ENCODE measurements at regions not wholly inside any gene's neighbourhood (a gene's known extent, or its start where the extent isn't known, plus 50 kb on each side); places are given as distances from the start of the nearest gene placed in this dataset.

GRCh38 chr6:147119310-147119709 is 84.9 kb upstream of the STXBP5 start:
- H4K91ac ChIP-seq (ENCODE audit: low read length), result no peak overlapping the region
- no peak overlapping the region for H3K4me2 ChIP-seq (ENCODE audit: low read length, poor library complexity, severe bottlenecking)
- H3K18ac ChIP-seq (ENCODE audit: low read depth in 1 of 2, low read length in 2 of 2), result no peak overlapping the region
- no peak overlapping the region for H2AFZ ChIP-seq (ENCODE audit: low read depth, low read length)
- no peak overlapping the region for H4K8ac ChIP-seq (ENCODE audit: low read length)
- no peaks in the 10 kb centered on the region for H3K27me3 ChIP-seq (ENCODE audit: control insufficient read depth in 1 of 2, insufficient read depth in 1 of 2, low read length in 2 of 2)
- WGBS, result 100% methylated on average over 3 of the region's 4 CpGs
- H3K36me3 ChIP-seq (ENCODE audit: control insufficient read depth in 1 of 2, insufficient read depth in 2 of 2, low read depth in 1 of 2, low read length in 2 of 2), result no peaks in the 10 kb centered on the region
- no peak overlapping the region for H3K27ac ChIP-seq (ENCODE audit: low read length, poor library complexity, severe bottlenecking)
- H3K9ac ChIP-seq (ENCODE audit: low read length), result no peak overlapping the region
- H3K14ac ChIP-seq (ENCODE audit: low read length in 2 of 2), result no peak overlapping the region
- no peak overlapping the region for H3K23ac ChIP-seq (ENCODE audit: low read length in 2 of 2)
- no peaks in the 10 kb centered on the region for H3K4me1 ChIP-seq (ENCODE audit: control insufficient read depth, insufficient read depth, low read depth, low read length)
- DNase-seq, result no peak
- H2BK15ac ChIP-seq (ENCODE audit: low read depth, poor library complexity, severe bottlenecking), result no peak overlapping the region
- H3K9me3 ChIP-seq (ENCODE audit: control insufficient read depth, low read length), result no peaks in the 10 kb centered on the region
- no peak overlapping the region for H2BK12ac ChIP-seq (ENCODE audit: low read length in 2 of 2)
- H3K4ac ChIP-seq (ENCODE audit: low read depth in 1 of 2, low read length in 2 of 2), result no peak overlapping the region
- H2BK120ac ChIP-seq (ENCODE audit: low read depth, low read length), result no peak overlapping the region
- H2AK5ac ChIP-seq (ENCODE audit: low read length, severe bottlenecking), result no peak overlapping the region
- H3K4me3 ChIP-seq (ENCODE audit: insufficient read depth in 1 of 2, low read depth in 1 of 2, low read length in 2 of 2), result no peak overlapping the region
- H3K79me1 ChIP-seq (replicated peaks; ENCODE audit: low read length, poor library complexity, severe bottlenecking), result no peaks in the 10 kb centered on the region
- H2BK5ac ChIP-seq (ENCODE audit: low read depth, low read length, poor library complexity, severe bottlenecking), result no peak overlapping the region

GRCh38 chr6:147122823-147123222 is 81.4 kb upstream of the STXBP5 start:
- Histone ChIP-seq H3K36me3 (ENCODE audit: control insufficient read depth in 1 of 2, insufficient read depth in 2 of 2, low read depth in 1 of 2, low read length in 2 of 2) (no peaks in the 10 kb centered on the region), H3K4me3 (ENCODE audit: insufficient read depth in 1 of 2, low read depth in 1 of 2, low read length in 2 of 2) (no peak overlapping the region), H3K14ac (ENCODE audit: low read length in 2 of 2) (no peak overlapping the region), H3K23ac (ENCODE audit: low read length in 2 of 2) (no peak overlapping the region), H2BK5ac (ENCODE audit: low read depth, low read length, poor library complexity, severe bottlenecking) (no peak overlapping the region), H2BK12ac (ENCODE audit: low read length in 2 of 2) (no peak overlapping the region), H3K18ac (ENCODE audit: low read depth in 1 of 2, low read length in 2 of 2) (no peak overlapping the region), H3K27ac (ENCODE audit: low read length, poor library complexity, severe bottlenecking) (no peak overlapping the region), H3K4me2 (ENCODE audit: low read length, poor library complexity, severe bottlenecking) (no peak overlapping the region), H4K8ac (ENCODE audit: low read length) (no peak overlapping the region), H4K91ac (ENCODE audit: low read length) (no peak overlapping the region), H3K9me3 (ENCODE audit: control insufficient read depth, low read length) (no peaks in the 10 kb centered on the region), H2BK15ac (ENCODE audit: low read depth, poor library complexity, severe bottlenecking) (no peak overlapping the region), H2BK120ac (ENCODE audit: low read depth, low read length) (no peak overlapping the region), H3K27me3 (ENCODE audit: control insufficient read depth in 1 of 2, insufficient read depth in 1 of 2, low read length in 2 of 2) (no peaks in the 10 kb centered on the region), H3K9ac (ENCODE audit: low read length) (no peak overlapping the region), H2AFZ (ENCODE audit: low read depth, low read length) (no peak overlapping the region), H3K4me1 (ENCODE audit: control insufficient read depth, insufficient read depth, low read depth, low read length) (no peaks in the 10 kb centered on the region), H2AK5ac (ENCODE audit: low read length, severe bottlenecking) (no peak overlapping the region), H3K4ac (ENCODE audit: low read depth in 1 of 2, low read length in 2 of 2) (no peak overlapping the region), H3K79me1 (replicated peaks; ENCODE audit: low read length, poor library complexity, severe bottlenecking) (no peaks in the 10 kb centered on the region)
- no CpG with 5 or more reads among the region's 1 CpG for WGBS
- no peak for DNase-seq

- H3K4me2 ChIP-seq (ENCODE audit: low read length, poor library complexity, severe bottlenecking), result no peak overlapping the region
- H3K36me3 ChIP-seq (ENCODE audit: control insufficient read depth in 1 of 2, insufficient read depth in 2 of 2, low read depth in 1 of 2, low read length in 2 of 2), result no peaks in the 10 kb centered on the region
- H3K4ac ChIP-seq (ENCODE audit: low read depth in 1 of 2, low read length in 2 of 2), result no peak overlapping the region
- H3K4me3 ChIP-seq (ENCODE audit: insufficient read depth in 1 of 2, low read depth in 1 of 2, low read length in 2 of 2), result no peak overlapping the region
- peak; percentile 22 for DNase-seq
- WGBS, result 80% methylated on average over 4 of the region's 6 CpGs
- H3K9me3 ChIP-seq (ENCODE audit: control insufficient read depth, low read length), result no peaks in the 10 kb centered on the region
- H2AFZ ChIP-seq (ENCODE audit: low read depth, low read length), result no peak overlapping the region
- H3K79me1 ChIP-seq (replicated peaks; ENCODE audit: low read length, poor library complexity, severe bottlenecking), result no peaks in the 10 kb centered on the region
- no peak overlapping the region for H4K91ac ChIP-seq (ENCODE audit: low read length)
- H3K18ac ChIP-seq (ENCODE audit: low read depth in 1 of 2, low read length in 2 of 2), result peak overlapping the region in 1 of 2 experiments; percentile 33
- no peak overlapping the region for H3K23ac ChIP-seq (ENCODE audit: low read length in 2 of 2)
- no peak overlapping the region for H4K8ac ChIP-seq (ENCODE audit: low read length)
- no peak overlapping the region for H2AK5ac ChIP-seq (ENCODE audit: low read length, severe bottlenecking)
- no peak overlapping the region for H3K14ac ChIP-seq (ENCODE audit: low read length in 2 of 2)
- H3K9ac ChIP-seq (ENCODE audit: low read length), result no peak overlapping the region
- no peak overlapping the region for H2BK12ac ChIP-seq (ENCODE audit: low read length in 2 of 2)
- no peaks in the 10 kb centered on the region for H3K27me3 ChIP-seq (ENCODE audit: control insufficient read depth in 1 of 2, insufficient read depth in 1 of 2, low read length in 2 of 2)
- H2BK5ac ChIP-seq (ENCODE audit: low read depth, low read length, poor library complexity, severe bottlenecking), result no peak overlapping the region
- no peak overlapping the region for H3K27ac ChIP-seq (ENCODE audit: low read length, poor library complexity, severe bottlenecking)
- H2BK15ac ChIP-seq (ENCODE audit: low read depth, poor library complexity, severe bottlenecking), result no peak overlapping the region
- no peak overlapping the region for H2BK120ac ChIP-seq (ENCODE audit: low read depth, low read length)
- no peaks in the 10 kb centered on the region for H3K4me1 ChIP-seq (ENCODE audit: control insufficient read depth, insufficient read depth, low read depth, low read length)
These were observed 77.6 kb upstream of the STXBP5 start for GRCh38 chr6:147126618-147127022.

GRCh38 chr6:147127587-147127986 is 76.6 kb upstream of the STXBP5 start:
- Histone ChIP-seq H3K27me3 (ENCODE audit: control insufficient read depth in 1 of 2, insufficient read depth in 1 of 2, low read length in 2 of 2) (no peaks in the 10 kb centered on the region), H3K4me2 (ENCODE audit: low read length, poor library complexity, severe bottlenecking) (no peak overlapping the region), H2BK15ac (ENCODE audit: low read depth, poor library complexity, severe bottlenecking) (no peak overlapping the region), H3K4me3 (ENCODE audit: insufficient read depth in 1 of 2, low read depth in 1 of 2, low read length in 2 of 2) (no peak overlapping the region), H4K91ac (ENCODE audit: low read length) (no peak overlapping the region), H3K27ac (ENCODE audit: low read length, poor library complexity, severe bottlenecking) (no peak overlapping the region), H2AK5ac (ENCODE audit: low read length, severe bottlenecking) (no peak overlapping the region), H3K23ac (ENCODE audit: low read length in 2 of 2) (no peak overlapping the region), H3K14ac (ENCODE audit: low read length in 2 of 2) (no peak overlapping the region), H3K36me3 (ENCODE audit: control insufficient read depth in 1 of 2, insufficient read depth in 2 of 2, low read depth in 1 of 2, low read length in 2 of 2) (no peaks in the 10 kb centered on the region), H2BK5ac (ENCODE audit: low read depth, low read length, poor library complexity, severe bottlenecking) (no peak overlapping the region), H3K4me1 (ENCODE audit: control insufficient read depth, insufficient read depth, low read depth, low read length) (no peaks in the 10 kb centered on the region), H3K4ac (ENCODE audit: low read depth in 1 of 2, low read length in 2 of 2) (no peak overlapping the region), H3K79me1 (replicated peaks; ENCODE audit: low read length, poor library complexity, severe bottlenecking) (no peaks in the 10 kb centered on the region), H2AFZ (ENCODE audit: low read depth, low read length) (no peak overlapping the region), H2BK12ac (ENCODE audit: low read length in 2 of 2) (no peak overlapping the region), H3K9ac (ENCODE audit: low read length) (no peak overlapping the region), H3K9me3 (ENCODE audit: control insufficient read depth, low read length) (no peaks in the 10 kb centered on the region), H2BK120ac (ENCODE audit: low read depth, low read length) (no peak overlapping the region), H3K18ac (ENCODE audit: low read depth in 1 of 2, low read length in 2 of 2) (no peak overlapping the region), H4K8ac (ENCODE audit: low read length) (no peak overlapping the region)
- WGBS, result 82% methylated on average over 1 of the region's 2 CpGs
- DNase-seq, result no peak

Data from mesenchymal stem cell (in vitro differentiated cells and primary cell).